PFSK-1 (cell line): ENCODE measurements at regions not wholly inside any gene's neighbourhood (a gene's known extent, or its start where the extent isn't known, plus 50 kb on each side); places are given as distances from the start of the nearest gene placed in this dataset.

Experiments
- FOXP2 ChIP-seq: optimal IDR thresholded peaks from 2 replicates; pipeline ENCODE3; 2011; ENCODE audit warnings: borderline replicate concordance, control low read depth, inconsistent platforms; ENCODE audit not compliant: insufficient read depth; ENCODE audit errors: extremely low read length, extremely low read depth
- POLR2AphosphoS5 ChIP-seq: IDR thresholded peaks from 2 replicates; pipeline ENCODE4 v1.6.1; 2012; ENCODE audit warnings: low read depth, mild to moderate bottlenecking, control low read depth, low read length, moderate library complexity
- SIN3A ChIP-seq: IDR thresholded peaks from 2 replicates; pipeline ENCODE4 v1.6.1; 2012; ENCODE audit warnings: mild to moderate bottlenecking, low read length, moderate library complexity, borderline replicate concordance; ENCODE audit not compliant: insufficient read depth
- TAF1 ChIP-seq: IDR thresholded peaks from 2 replicates; pipeline ENCODE4 v1.6.1; 2012; ENCODE audit warnings: low read length, control low read depth, borderline replicate concordance; ENCODE audit not compliant: insufficient read depth
- TF ChIP-seq, protein P1 (sequence below), 2 experiments: IDR thresholded peaks; 2 replicates each; pipeline versions ENCODE4 v1.6.1 to v1.8.0; 2011 to 2012; ENCODE audit warnings: low read depth in 2 of 2, low read length in 2 of 2, control low read depth in 1 of 2, inconsistent platforms in 1 of 2, mild to moderate bottlenecking in 1 of 2, moderate library complexity in 1 of 2; ENCODE audit not compliant: insufficient read depth in 1 of 2

DNA sequence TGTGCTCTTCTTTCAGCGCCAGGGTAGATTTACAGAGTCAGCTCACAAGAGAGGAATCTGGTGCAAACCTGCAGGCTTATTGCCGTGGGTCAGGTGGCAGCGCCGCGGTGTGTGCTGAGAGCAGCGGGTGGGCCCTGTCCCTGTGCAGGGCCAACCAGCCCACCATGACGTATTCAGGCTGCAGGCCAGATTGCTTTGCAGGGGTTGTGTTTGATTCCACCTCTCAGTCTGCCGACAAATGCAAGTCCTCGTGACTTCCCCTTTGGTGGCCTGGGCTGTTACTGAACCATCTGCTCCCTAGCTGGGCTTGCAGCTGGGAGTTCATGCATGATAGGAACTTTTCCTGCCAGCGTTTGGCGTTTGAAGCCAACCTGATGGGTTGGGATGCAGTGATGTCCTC lies 66.7 kb upstream of the LEP start:
- no peak for TF ChIP-seq TAF1
- TF ChIP-seq, protein P1, sequence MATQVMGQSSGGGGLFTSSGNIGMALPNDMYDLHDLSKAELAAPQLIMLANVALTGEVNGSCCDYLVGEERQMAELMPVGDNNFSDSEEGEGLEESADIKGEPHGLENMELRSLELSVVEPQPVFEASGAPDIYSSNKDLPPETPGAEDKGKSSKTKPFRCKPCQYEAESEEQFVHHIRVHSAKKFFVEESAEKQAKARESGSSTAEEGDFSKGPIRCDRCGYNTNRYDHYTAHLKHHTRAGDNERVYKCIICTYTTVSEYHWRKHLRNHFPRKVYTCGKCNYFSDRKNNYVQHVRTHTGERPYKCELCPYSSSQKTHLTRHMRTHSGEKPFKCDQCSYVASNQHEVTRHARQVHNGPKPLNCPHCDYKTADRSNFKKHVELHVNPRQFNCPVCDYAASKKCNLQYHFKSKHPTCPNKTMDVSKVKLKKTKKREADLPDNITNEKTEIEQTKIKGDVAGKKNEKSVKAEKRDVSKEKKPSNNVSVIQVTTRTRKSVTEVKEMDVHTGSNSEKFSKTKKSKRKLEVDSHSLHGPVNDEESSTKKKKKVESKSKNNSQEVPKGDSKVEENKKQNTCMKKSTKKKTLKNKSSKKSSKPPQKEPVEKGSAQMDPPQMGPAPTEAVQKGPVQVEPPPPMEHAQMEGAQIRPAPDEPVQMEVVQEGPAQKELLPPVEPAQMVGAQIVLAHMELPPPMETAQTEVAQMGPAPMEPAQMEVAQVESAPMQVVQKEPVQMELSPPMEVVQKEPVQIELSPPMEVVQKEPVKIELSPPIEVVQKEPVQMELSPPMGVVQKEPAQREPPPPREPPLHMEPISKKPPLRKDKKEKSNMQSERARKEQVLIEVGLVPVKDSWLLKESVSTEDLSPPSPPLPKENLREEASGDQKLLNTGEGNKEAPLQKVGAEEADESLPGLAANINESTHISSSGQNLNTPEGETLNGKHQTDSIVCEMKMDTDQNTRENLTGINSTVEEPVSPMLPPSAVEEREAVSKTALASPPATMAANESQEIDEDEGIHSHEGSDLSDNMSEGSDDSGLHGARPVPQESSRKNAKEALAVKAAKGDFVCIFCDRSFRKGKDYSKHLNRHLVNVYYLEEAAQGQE (IDR thresholded peaks at IDR 0.05; ENCODE audit: insufficient read depth in 1 of 2, low read depth in 2 of 2, low read length in 2 of 2), result no peak
- TF ChIP-seq POLR2AphosphoS5, result no peak
- no peak for TF ChIP-seq SIN3A
- no peak for TF ChIP-seq FOXP2

DNA sequence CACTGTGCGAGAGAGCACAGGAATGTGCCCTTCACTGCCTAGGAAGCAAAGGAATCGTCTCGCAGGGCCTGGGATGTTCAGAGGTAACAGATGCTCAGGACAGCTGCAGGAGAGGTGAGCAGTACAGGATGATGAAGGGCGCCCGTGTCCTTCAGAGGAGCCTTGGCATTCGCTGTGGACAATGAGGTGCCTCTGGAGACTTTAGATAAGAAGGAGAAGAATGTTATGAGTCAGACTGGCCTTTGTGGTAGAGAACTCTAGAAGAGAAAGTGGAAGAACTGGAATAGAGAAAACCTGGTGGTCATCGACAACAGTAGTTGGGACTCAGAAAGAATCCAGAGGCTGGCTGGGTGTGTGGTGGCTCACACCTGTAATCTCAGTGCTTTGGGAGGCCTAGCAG lies 64.4 kb upstream of the LEP start:
- TF ChIP-seq FOXP2 (no peak), POLR2AphosphoS5 (no peak), SIN3A (no peak), TAF1 (no peak)
- TF ChIP-seq, protein P1 (IDR thresholded peaks at IDR 0.05; ENCODE audit: insufficient read depth in 1 of 2, low read depth in 2 of 2, low read length in 2 of 2), result no peak

DNA sequence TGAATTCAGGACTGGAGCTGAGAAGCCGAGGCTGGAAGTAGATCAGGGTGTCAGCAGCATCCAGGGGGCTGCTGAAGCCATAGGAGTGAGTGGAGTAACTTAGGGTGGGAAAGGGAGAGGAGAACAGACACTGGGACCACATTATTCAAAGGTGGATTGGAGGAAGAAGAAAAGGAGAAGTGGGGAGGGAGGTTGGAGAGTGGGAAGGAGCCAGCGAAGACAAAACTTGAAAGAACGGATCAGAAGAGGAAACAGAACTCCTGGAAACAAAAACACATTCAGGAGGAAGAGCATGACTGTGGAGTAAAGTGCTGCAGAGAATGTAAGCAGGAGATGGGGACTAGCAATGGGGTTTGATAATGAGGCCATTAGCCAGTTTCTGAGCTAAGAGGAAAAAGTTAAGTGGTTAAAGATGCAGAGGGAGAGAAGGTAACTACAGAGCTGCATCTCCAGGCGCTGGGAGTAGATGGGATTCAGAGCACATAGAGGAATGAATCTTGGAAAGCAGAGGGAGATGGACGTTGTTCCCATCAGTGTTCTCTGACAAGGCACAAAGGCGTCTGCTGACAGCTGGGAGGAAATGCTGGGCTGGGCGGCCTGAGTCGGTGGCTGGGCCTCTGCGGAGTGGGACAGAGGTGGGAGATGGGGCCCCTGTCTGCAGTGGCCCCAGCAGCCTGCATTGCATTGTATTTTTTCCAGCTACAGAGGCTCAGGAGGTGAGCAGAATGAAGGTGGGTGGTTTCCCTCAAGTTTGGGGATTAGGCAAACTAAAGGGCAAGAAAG lies 63.1 kb upstream of the LEP start:
- TF ChIP-seq TAF1 (no peak), SIN3A (no peak), POLR2AphosphoS5 (no peak), FOXP2 (no peak)
- TF ChIP-seq, protein P1 (IDR thresholded peaks at IDR 0.05; ENCODE audit: insufficient read depth in 1 of 2, low read depth in 2 of 2, low read length in 2 of 2), result no peak

DNA sequence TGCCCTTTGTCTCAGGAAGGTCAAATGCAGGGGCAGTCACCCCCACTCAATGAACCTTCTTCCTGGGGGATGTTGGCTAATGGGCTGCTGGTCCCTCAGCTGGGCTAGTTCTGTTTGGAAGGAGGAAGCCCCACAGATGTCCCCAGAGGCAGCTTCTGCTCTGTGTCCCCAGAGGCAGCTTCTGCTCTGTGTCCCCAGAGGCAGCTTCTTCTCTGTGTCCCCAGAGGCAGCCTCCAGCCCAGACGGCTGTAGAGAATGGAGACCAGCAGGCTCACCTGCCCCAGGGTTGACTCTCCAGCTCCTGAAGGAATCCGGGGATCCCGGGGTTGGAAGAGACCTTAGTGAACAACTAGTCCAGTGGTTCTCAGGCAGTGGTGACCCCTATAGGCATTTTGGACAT lies 62.5 kb upstream of the LEP start:
- TF ChIP-seq, protein P1 (IDR thresholded peaks at IDR 0.05; ENCODE audit: insufficient read depth in 1 of 2, low read depth in 2 of 2, low read length in 2 of 2), result no peak
- no peak for TF ChIP-seq TAF1
- TF ChIP-seq SIN3A, result no peak
- no peak for TF ChIP-seq POLR2AphosphoS5
- no peak for TF ChIP-seq FOXP2
